Fibroblast of lung (primary cell): ENCODE measurements at regions not wholly inside any gene's neighbourhood (a gene's known extent, or its start where the extent isn't known, plus 50 kb on each side); places are given as distances from the start of the nearest gene placed in this dataset.
A peak's percentile ranks its signal among the peaks of the same experiment; 100 is the strongest.

ENCODE experiments used
- DNase-seq, 2 donors: peaks; one replicate each; pipeline versions ENCODE4 v3.0.0 to v3.0.0-alpha.2; 2010; ENCODE audit warnings: low read depth in 2 of 2
- H2AFZ ChIP-seq: 2 replicates; pipeline ENCODE4 v1.5.1; 2012; ENCODE audit warnings: low read length, control low read depth, inconsistent platforms
- H3K27ac ChIP-seq: 2 replicates; pipeline ENCODE4 v1.5.1; 2011; ENCODE audit warnings: low read length, control low read depth; ENCODE audit not compliant: insufficient read depth
- H3K27me3 ChIP-seq: 2 replicates; pipeline ENCODE4 v1.5.1; 2011; ENCODE audit warnings: mild to moderate bottlenecking, low read length; ENCODE audit not compliant: control insufficient read depth, insufficient read depth
- H3K36me3 ChIP-seq: 2 replicates; pipeline ENCODE4 v1.5.1; 2011; ENCODE audit warnings: low read length; ENCODE audit not compliant: control insufficient read depth, insufficient read depth
- H3K4me1 ChIP-seq: 2 replicates; pipeline ENCODE4 v1.5.1; 2011; ENCODE audit warnings: low read length; ENCODE audit not compliant: control insufficient read depth, insufficient read depth; ENCODE audit errors: extremely low read depth
- H3K4me2 ChIP-seq: 2 replicates; pipeline ENCODE4 v1.5.1; 2011; ENCODE audit warnings: low read length, control low read depth; ENCODE audit not compliant: insufficient read depth; ENCODE audit errors: extremely low read depth
- H3K4me3 ChIP-seq, 4 experiments: fragments of 200-600 bp in 1 of 4; sonication (generic) in 1 of 4; replicated peaks in 1 of 4; 2 replicates each; pipeline ENCODE4 v1.5.1; 2011 to 2016; ENCODE audit warnings: low read length in 4 of 4, low read depth in 3 of 4, mild to moderate bottlenecking in 3 of 4, control low read depth in 2 of 4, inconsistent platforms in 1 of 4, mixed read lengths in 1 of 4; ENCODE audit not compliant: insufficient read depth in 1 of 4; ENCODE audit errors: control extremely low read depth in 1 of 4
- H3K79me2 ChIP-seq: 2 replicates; pipeline ENCODE4 v1.5.1; 2012; ENCODE audit warnings: mild to moderate bottlenecking, low read length, inconsistent platforms; ENCODE audit not compliant: control insufficient read depth, insufficient read depth
- H3K9ac ChIP-seq: 2 replicates; pipeline ENCODE4 v1.5.1; 2011; ENCODE audit warnings: mild to moderate bottlenecking, low read length, control low read depth; ENCODE audit not compliant: insufficient read depth
- H3K9me3 ChIP-seq: 2 replicates; pipeline ENCODE4 v1.5.1; 2012; ENCODE audit warnings: low read depth, low read length; ENCODE audit not compliant: control insufficient read depth, insufficient read depth
- H4K20me1 ChIP-seq: 2 replicates; pipeline ENCODE4 v1.5.1; 2011; ENCODE audit warnings: low read length; ENCODE audit not compliant: control insufficient read depth, insufficient read depth; ENCODE audit errors: extremely low read depth
- EZH2 ChIP-seq: IDR thresholded peaks from 2 replicates; pipeline ENCODE4 v1.5.1; 2012; ENCODE audit warnings: low read length, control low read depth, mild to moderate bottlenecking; ENCODE audit errors: missing control alignments
- TF ChIP-seq, protein P1 (sequence below), 2 donors: IDR thresholded peaks in 1 of 2; conservative IDR thresholded peaks in 1 of 2; 1 replicate in 1 of 2; 2 replicates in 1 of 2; pipeline ENCODE4 v1.5.1; 2011 to 2012; ENCODE audit warnings: low read length in 2 of 2, control low read depth in 1 of 2, inconsistent platforms in 1 of 2, low read depth in 1 of 2, mild to moderate bottlenecking in 1 of 2

- TF ChIP-seq EZH2, result no peak
- TF ChIP-seq, protein P1, sequence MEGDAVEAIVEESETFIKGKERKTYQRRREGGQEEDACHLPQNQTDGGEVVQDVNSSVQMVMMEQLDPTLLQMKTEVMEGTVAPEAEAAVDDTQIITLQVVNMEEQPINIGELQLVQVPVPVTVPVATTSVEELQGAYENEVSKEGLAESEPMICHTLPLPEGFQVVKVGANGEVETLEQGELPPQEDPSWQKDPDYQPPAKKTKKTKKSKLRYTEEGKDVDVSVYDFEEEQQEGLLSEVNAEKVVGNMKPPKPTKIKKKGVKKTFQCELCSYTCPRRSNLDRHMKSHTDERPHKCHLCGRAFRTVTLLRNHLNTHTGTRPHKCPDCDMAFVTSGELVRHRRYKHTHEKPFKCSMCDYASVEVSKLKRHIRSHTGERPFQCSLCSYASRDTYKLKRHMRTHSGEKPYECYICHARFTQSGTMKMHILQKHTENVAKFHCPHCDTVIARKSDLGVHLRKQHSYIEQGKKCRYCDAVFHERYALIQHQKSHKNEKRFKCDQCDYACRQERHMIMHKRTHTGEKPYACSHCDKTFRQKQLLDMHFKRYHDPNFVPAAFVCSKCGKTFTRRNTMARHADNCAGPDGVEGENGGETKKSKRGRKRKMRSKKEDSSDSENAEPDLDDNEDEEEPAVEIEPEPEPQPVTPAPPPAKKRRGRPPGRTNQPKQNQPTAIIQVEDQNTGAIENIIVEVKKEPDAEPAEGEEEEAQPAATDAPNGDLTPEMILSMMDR (conservative IDR thresholded peaks at IDR 0.05 in 1 of 2, IDR thresholded peaks at IDR 0.05 in 1 of 2; ENCODE audit: low read depth in 1 of 2, low read length in 2 of 2), result no peak
- Histone ChIP-seq H3K27me3 (no peaks in the 10 kb centered on the region), H3K79me2 (no peaks in the 10 kb centered on the region), H3K36me3 (no peaks in the 10 kb centered on the region), H3K9ac (no peak overlapping the region), H3K27ac (no peak overlapping the region), H2AFZ (no peak overlapping the region), H3K9me3 (no peaks in the 10 kb centered on the region), H3K4me1 (no peaks in the 10 kb centered on the region), H3K4me3 (no peak overlapping the region), H4K20me1 (no peaks in the 10 kb centered on the region), H3K4me2 (no peak overlapping the region)
- no peak for DNase-seq
Observed at GRCh38 chr16:79909571-79909970, 309.0 kb upstream of the MAF start.

DNA sequence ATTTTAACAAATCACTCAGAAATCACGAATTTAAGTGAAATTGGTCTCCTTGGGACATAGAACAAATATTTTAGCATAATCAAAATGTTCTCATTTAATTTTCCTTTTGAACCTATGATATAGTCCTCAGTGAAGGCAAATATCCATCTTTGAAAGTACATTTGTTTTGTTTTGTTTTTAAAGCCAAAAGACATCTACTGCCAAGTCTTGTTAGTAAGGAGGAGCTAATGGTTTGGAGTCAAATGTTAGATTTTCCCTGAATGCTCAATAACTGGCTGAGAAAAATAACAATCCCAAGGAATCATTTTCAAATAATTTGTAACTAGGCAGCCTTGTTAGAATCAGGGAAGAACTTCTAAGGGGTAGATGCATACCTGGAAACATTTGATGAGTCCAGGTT lies 302.9 kb upstream of the MAF start:
- Histone ChIP-seq H3K27me3 (no peaks in the 10 kb centered on the region), H3K4me2 (no peak overlapping the region), H3K9ac (no peak overlapping the region), H3K4me1 (no peaks in the 10 kb centered on the region), H3K4me3 (no peak overlapping the region), H3K9me3 (no peaks in the 10 kb centered on the region), H4K20me1 (no peaks in the 10 kb centered on the region), H3K27ac (no peak overlapping the region), H2AFZ (no peak overlapping the region), H3K36me3 (no peaks in the 10 kb centered on the region), H3K79me2 (no peaks in the 10 kb centered on the region)
- no peak for DNase-seq
- TF ChIP-seq EZH2, result no peak
- TF ChIP-seq, protein P1 (conservative IDR thresholded peaks at IDR 0.05 in 1 of 2, IDR thresholded peaks at IDR 0.05 in 1 of 2; ENCODE audit: low read depth in 1 of 2, low read length in 2 of 2), result no peak

DNA sequence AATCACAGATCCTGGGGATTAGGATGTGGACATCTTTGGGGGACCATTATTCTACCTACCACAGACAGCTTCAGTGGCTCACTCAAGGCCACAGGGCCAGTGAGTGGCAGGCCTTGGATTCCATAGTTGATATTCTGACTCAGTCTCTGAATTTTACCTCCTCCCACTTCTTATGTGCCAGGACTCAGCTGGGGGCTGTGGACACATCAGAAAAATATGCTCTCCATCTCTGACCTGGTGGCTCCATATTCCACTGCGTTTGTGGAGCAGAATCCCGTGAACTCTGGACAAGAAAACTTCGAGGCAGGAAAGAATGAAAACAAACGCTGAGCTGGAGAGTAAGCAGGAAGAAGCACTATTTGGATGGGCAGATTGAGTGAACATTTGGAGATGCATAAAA lies 301.8 kb upstream of the MAF start:
- Histone ChIP-seq H3K4me1 (no peaks in the 10 kb centered on the region), H3K27me3 (no peaks in the 10 kb centered on the region), H3K9me3 (no peaks in the 10 kb centered on the region), H3K79me2 (no peaks in the 10 kb centered on the region), H3K36me3 (no peaks in the 10 kb centered on the region), H4K20me1 (no peaks in the 10 kb centered on the region), H3K27ac (no peak overlapping the region), H3K4me2 (no peak overlapping the region), H3K4me3 (no peak overlapping the region), H3K9ac (no peak overlapping the region), H2AFZ (no peak overlapping the region)
- TF ChIP-seq, protein P1 (conservative IDR thresholded peaks at IDR 0.05 in 1 of 2, IDR thresholded peaks at IDR 0.05 in 1 of 2; ENCODE audit: low read depth in 1 of 2, low read length in 2 of 2), result no peak
- no peak for TF ChIP-seq EZH2
- peak in 1 of 2 donors; percentile 42 for DNase-seq
